Fibroblast of lung (primary cell): ENCODE measurements at regions not wholly inside any gene's neighbourhood (a gene's known extent, or its start where the extent isn't known, plus 50 kb on each side); places are given as distances from the start of the nearest gene placed in this dataset.

ENCODE experiments used
- DNase-seq, 2 donors: peaks; one replicate each; pipeline versions ENCODE4 v3.0.0 to v3.0.0-alpha.2; 2010; ENCODE audit warnings: low read depth in 2 of 2
- H2AFZ ChIP-seq: 2 replicates; pipeline ENCODE4 v1.5.1; 2012; ENCODE audit warnings: low read length, control low read depth, inconsistent platforms
- H3K27ac ChIP-seq: 2 replicates; pipeline ENCODE4 v1.5.1; 2011; ENCODE audit warnings: low read length, control low read depth; ENCODE audit not compliant: insufficient read depth
- H3K27me3 ChIP-seq: 2 replicates; pipeline ENCODE4 v1.5.1; 2011; ENCODE audit warnings: mild to moderate bottlenecking, low read length; ENCODE audit not compliant: control insufficient read depth, insufficient read depth
- H3K36me3 ChIP-seq: 2 replicates; pipeline ENCODE4 v1.5.1; 2011; ENCODE audit warnings: low read length; ENCODE audit not compliant: control insufficient read depth, insufficient read depth
- H3K4me1 ChIP-seq: 2 replicates; pipeline ENCODE4 v1.5.1; 2011; ENCODE audit warnings: low read length; ENCODE audit not compliant: control insufficient read depth, insufficient read depth; ENCODE audit errors: extremely low read depth
- H3K4me2 ChIP-seq: 2 replicates; pipeline ENCODE4 v1.5.1; 2011; ENCODE audit warnings: low read length, control low read depth; ENCODE audit not compliant: insufficient read depth; ENCODE audit errors: extremely low read depth
- H3K4me3 ChIP-seq, 4 experiments: fragments of 200-600 bp in 1 of 4; sonication (generic) in 1 of 4; replicated peaks in 1 of 4; 2 replicates each; pipeline ENCODE4 v1.5.1; 2011 to 2016; ENCODE audit warnings: low read length in 4 of 4, low read depth in 3 of 4, mild to moderate bottlenecking in 3 of 4, control low read depth in 2 of 4, inconsistent platforms in 1 of 4, mixed read lengths in 1 of 4; ENCODE audit not compliant: insufficient read depth in 1 of 4; ENCODE audit errors: control extremely low read depth in 1 of 4
- H3K79me2 ChIP-seq: 2 replicates; pipeline ENCODE4 v1.5.1; 2012; ENCODE audit warnings: mild to moderate bottlenecking, low read length, inconsistent platforms; ENCODE audit not compliant: control insufficient read depth, insufficient read depth
- H3K9ac ChIP-seq: 2 replicates; pipeline ENCODE4 v1.5.1; 2011; ENCODE audit warnings: mild to moderate bottlenecking, low read length, control low read depth; ENCODE audit not compliant: insufficient read depth
- H3K9me3 ChIP-seq: 2 replicates; pipeline ENCODE4 v1.5.1; 2012; ENCODE audit warnings: low read depth, low read length; ENCODE audit not compliant: control insufficient read depth, insufficient read depth
- H4K20me1 ChIP-seq: 2 replicates; pipeline ENCODE4 v1.5.1; 2011; ENCODE audit warnings: low read length; ENCODE audit not compliant: control insufficient read depth, insufficient read depth; ENCODE audit errors: extremely low read depth
- CTCF ChIP-seq, 2 donors: IDR thresholded peaks in 1 of 2; conservative IDR thresholded peaks in 1 of 2; 1 replicate in 1 of 2; 2 replicates in 1 of 2; pipeline ENCODE4 v1.5.1; 2011 to 2012; ENCODE audit warnings: low read length in 2 of 2, control low read depth in 1 of 2, inconsistent platforms in 1 of 2, low read depth in 1 of 2, mild to moderate bottlenecking in 1 of 2
- EZH2 ChIP-seq: IDR thresholded peaks from 2 replicates; pipeline ENCODE4 v1.5.1; 2012; ENCODE audit warnings: low read length, control low read depth, mild to moderate bottlenecking; ENCODE audit errors: missing control alignments

- H3K9ac ChIP-seq: no peak overlapping the region
- peaks cover 5% of the 10 kb centered on the region for H3K4me1 ChIP-seq
- H3K27ac ChIP-seq: no peak overlapping the region
- no peak overlapping the region for H3K4me2 ChIP-seq
- no peaks in the 10 kb centered on the region for H3K9me3 ChIP-seq
- no peaks in the 10 kb centered on the region for H4K20me1 ChIP-seq
- H3K27me3 ChIP-seq: no peaks in the 10 kb centered on the region
- DNase-seq: peak in 1 of 2 donors; percentile 49
- TF ChIP-seq CTCF (conservative IDR thresholded peaks at IDR 0.05 in 1 of 2, IDR thresholded peaks at IDR 0.05 in 1 of 2; ENCODE audit: low read depth in 1 of 2, low read length in 2 of 2) (no peak), EZH2 (no peak)
- no peak overlapping the region for H2AFZ ChIP-seq
- no peaks in the 10 kb centered on the region for H3K36me3 ChIP-seq
- H3K79me2 ChIP-seq: no peaks in the 10 kb centered on the region
- H3K4me3 ChIP-seq: no peak overlapping the region
Measured at GRCh38 chr13:59476366-59476765, 687.4 kb downstream of the DIAPH3 start.

- no peak for DNase-seq
- Histone ChIP-seq H3K27ac (no peak overlapping the region), H4K20me1 (no peaks in the 10 kb centered on the region), H3K4me2 (no peak overlapping the region), H3K4me3 (no peak overlapping the region), H3K9me3 (no peaks in the 10 kb centered on the region), H3K79me2 (no peaks in the 10 kb centered on the region), H3K36me3 (no peaks in the 10 kb centered on the region), H3K27me3 (no peaks in the 10 kb centered on the region), H3K9ac (no peak overlapping the region), H2AFZ (no peak overlapping the region), H3K4me1 (peaks cover 3% of the 10 kb centered on the region)
- peak in 1 of 2 donors; percentile 35 for TF ChIP-seq CTCF (conservative IDR thresholded peaks at IDR 0.05 in 1 of 2, IDR thresholded peaks at IDR 0.05 in 1 of 2; ENCODE audit: low read depth in 1 of 2, low read length in 2 of 2)
- no peak for TF ChIP-seq EZH2
Measured at GRCh38 chr13:59477011-59477410, 686.7 kb downstream of the DIAPH3 start.

GRCh38 chr13:59478908-59479307 is 684.8 kb downstream of the DIAPH3 start:
- Histone ChIP-seq H3K27ac (no peak overlapping the region), H3K9me3 (no peaks in the 10 kb centered on the region), H4K20me1 (no peaks in the 10 kb centered on the region), H3K4me2 (no peak overlapping the region), H3K4me3 (no peak overlapping the region), H3K9ac (no peak overlapping the region), H3K4me1 (peaks cover 2% of the 10 kb centered on the region), H3K79me2 (no peaks in the 10 kb centered on the region), H3K27me3 (no peaks in the 10 kb centered on the region), H2AFZ (no peak overlapping the region), H3K36me3 (no peaks in the 10 kb centered on the region)
- TF ChIP-seq EZH2 (no peak), CTCF (conservative IDR thresholded peaks at IDR 0.05 in 1 of 2, IDR thresholded peaks at IDR 0.05 in 1 of 2; ENCODE audit: low read depth in 1 of 2, low read length in 2 of 2) (no peak)
- no peak for DNase-seq
